ENCODE measurements at regions not wholly inside any gene's neighbourhood (a gene's known extent, or its start where the extent isn't known, plus 50 kb on each side); places are given as distances from the start of the nearest gene placed in this dataset.

DNA sequence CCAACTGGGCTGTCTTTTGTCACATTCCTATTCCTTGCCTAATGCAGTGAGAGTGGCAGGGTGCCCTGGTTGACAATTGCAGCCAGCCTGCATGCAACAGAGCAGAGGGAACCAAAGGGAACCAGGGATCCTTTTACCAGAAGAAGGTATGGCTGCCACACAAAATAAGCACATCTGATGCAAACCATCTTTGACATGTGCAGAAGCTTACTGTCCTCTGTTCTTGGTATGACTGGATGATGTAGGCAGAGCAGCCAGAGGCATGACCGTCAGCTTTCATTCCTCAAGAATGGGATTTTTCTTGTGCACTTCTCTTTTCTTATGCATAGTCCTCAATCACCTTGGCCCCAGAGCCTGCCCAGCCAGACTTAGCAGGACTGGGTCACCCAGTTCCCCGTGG, 116.1 kb downstream of the UQCRFS1 start:
- Histone ChIP-seq H3K4me1 (peaks cover 0 to 10% of the 10 kb centered on the region in 2 donors), H3K4me3 (no peak overlapping the region), H3K9me3 (no peaks in the 10 kb centered on the region), H3K27ac (no peak overlapping the region), H3K36me3 (no peaks in the 10 kb centered on the region), H3K27me3 (no peaks in the 10 kb centered on the region)
- TF ChIP-seq, protein P1, sequence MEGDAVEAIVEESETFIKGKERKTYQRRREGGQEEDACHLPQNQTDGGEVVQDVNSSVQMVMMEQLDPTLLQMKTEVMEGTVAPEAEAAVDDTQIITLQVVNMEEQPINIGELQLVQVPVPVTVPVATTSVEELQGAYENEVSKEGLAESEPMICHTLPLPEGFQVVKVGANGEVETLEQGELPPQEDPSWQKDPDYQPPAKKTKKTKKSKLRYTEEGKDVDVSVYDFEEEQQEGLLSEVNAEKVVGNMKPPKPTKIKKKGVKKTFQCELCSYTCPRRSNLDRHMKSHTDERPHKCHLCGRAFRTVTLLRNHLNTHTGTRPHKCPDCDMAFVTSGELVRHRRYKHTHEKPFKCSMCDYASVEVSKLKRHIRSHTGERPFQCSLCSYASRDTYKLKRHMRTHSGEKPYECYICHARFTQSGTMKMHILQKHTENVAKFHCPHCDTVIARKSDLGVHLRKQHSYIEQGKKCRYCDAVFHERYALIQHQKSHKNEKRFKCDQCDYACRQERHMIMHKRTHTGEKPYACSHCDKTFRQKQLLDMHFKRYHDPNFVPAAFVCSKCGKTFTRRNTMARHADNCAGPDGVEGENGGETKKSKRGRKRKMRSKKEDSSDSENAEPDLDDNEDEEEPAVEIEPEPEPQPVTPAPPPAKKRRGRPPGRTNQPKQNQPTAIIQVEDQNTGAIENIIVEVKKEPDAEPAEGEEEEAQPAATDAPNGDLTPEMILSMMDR (IDR thresholded peaks at IDR 0.05 in 4 of 5, conservative IDR thresholded peaks at IDR 0.05 in 1 of 5): no peak
- TF ChIP-seq POLR2A (IDR thresholded peaks at IDR 0.05): no peak
- intact Hi-C loops (cut with DNase I; ENCODE audit: low total_unique reads): no loop called here
- in situ Hi-C loops (cut with MboI; ENCODE audit: low sequenced_read_pairs in 4 of 4): no loop called here
- DNase-seq (no peak), ATAC-seq (no peak)

DNA sequence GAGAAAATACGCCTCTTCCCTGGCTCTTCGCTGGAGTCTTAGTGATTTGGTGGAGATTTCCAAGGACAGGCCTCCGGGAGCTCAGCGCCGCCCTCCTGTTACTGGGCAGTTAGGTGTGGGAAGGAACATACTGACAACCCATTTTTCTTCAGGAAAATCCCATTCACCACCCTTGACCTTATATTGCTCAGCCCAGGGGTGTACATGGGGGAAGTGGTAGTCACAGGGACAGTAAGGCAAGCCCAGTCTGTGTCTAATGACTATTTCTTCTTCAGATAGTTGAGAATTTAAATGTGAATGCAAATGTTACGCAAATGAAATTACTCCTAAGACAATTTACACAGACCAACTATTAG, 119.4 kb downstream of the UQCRFS1 start:
- in situ Hi-C loops (cut with MboI; ENCODE audit: low sequenced_read_pairs in 4 of 4): no loop called here
- Histone ChIP-seq H3K9me3 (no peaks in the 10 kb centered on the region), H3K27ac (no peak overlapping the region), H3K36me3 (no peaks in the 10 kb centered on the region), H3K4me1 (peaks cover 0 to 10% of the 10 kb centered on the region in 2 donors), H3K4me3 (no peak overlapping the region), H3K27me3 (no peaks in the 10 kb centered on the region)
- DNase-seq: no peak
- TF ChIP-seq, protein P1 (IDR thresholded peaks at IDR 0.05 in 4 of 5, conservative IDR thresholded peaks at IDR 0.05 in 1 of 5): no peak
- TF ChIP-seq POLR2A (IDR thresholded peaks at IDR 0.05): no peak
- no peak for ATAC-seq
- intact Hi-C loops (cut with DNase I; ENCODE audit: low total_unique reads): no loop called here

DNA sequence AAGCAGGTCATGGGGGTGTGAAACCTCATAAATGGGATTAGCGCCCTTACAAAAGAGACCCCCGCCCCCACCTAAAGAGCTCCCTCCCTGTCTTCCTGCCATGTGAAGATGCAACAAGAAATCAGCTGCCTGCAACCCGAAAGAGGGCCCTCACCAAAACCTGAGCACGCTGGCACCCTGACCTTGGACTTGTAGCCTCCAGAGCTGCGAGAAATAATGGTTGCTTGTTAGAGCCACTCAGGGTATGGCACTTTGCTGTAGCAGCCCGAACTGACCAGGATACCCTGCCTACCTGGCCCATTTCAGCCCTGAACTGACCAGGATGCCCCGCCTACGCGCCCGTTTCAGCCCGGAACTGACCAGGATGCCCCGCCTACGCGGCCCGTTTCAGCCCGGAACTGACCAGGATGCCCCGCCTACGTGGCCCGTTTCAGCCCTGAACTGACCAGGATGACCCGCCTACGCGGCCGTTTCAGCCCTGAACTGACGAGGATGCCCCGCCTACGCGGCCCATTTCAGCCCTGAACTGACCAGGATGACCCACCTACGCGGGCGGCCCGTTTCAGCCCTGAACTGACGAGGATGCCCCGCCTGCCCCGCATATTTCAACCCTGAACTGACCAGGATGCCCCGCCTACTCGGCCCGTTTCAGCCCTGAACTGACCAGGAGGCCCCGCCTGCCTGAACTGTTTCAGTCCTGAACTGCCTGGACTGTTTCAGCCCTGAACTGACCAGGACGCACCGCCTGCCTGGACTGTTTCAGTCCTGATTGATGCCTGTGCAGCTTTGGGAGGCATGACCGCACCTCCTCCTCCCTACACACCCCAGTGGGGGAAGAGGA, 120.0 kb downstream of the UQCRFS1 start:
- in situ Hi-C loops (cut with MboI; ENCODE audit: low sequenced_read_pairs in 4 of 4): no loop called here
- no peaks in the 10 kb centered on the region for H3K36me3 ChIP-seq
- peaks cover 0 to 4% of the 10 kb centered on the region in 2 donors for H3K4me1 ChIP-seq
- no peak for TF ChIP-seq POLR2A (IDR thresholded peaks at IDR 0.05)
- DNase-seq (no peak), ATAC-seq (no peak)
- no peak overlapping the region for H3K4me3 ChIP-seq
- no peak overlapping the region for H3K27ac ChIP-seq
- H3K9me3 ChIP-seq: no peaks in the 10 kb centered on the region
- no peaks in the 10 kb centered on the region for H3K27me3 ChIP-seq
- intact Hi-C loops (cut with DNase I; ENCODE audit: low total_unique reads): no loop called here

DNA sequence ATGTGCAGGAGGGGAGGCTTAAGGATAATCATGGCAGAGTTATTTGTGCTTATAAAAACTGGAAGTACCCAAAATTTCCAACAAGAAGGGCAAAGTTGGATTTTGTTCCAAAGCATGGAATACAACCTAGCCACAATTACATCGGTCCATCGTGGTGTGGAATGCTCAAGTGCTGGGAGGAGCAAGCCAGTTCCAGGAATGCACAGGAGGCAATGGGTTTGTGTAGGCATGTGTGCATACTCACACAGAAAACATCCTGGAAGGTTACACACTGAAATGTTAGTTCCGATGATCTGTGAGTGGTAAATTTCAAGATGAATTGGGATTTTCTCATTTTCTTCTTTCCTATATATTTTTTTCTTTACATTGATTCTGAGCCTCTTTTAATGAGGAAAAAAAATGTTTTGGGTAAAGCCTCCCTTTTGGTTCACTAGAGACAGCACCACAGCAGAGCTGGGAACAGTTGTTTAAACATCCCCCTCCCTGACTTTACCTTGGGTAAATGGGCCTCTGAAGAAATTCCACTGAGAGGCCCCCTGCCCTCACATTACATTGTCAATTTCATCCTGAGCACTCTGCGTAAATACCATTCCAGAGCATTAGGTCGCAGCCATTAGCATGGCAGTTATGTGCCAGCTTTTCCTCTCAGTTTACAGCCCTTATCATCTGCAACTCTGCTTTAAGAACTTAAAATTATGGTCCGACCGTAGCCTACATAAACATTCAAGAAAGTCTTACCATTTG, 122.0 kb downstream of the UQCRFS1 start:
- H3K4me3 ChIP-seq: no peak overlapping the region
- no peak for TF ChIP-seq POLR2A (IDR thresholded peaks at IDR 0.05)
- TF ChIP-seq, protein P1 (IDR thresholded peaks at IDR 0.05 in 4 of 5, conservative IDR thresholded peaks at IDR 0.05 in 1 of 5): no peak
- no peak for ATAC-seq
- DNase-seq: no peak
- no peaks in the 10 kb centered on the region for H3K9me3 ChIP-seq
- peaks cover 0 to 4% of the 10 kb centered on the region in 2 donors for H3K4me1 ChIP-seq
- no peak overlapping the region for H3K27ac ChIP-seq
- intact Hi-C loops (cut with DNase I; ENCODE audit: low total_unique reads) (no loop called here), in situ Hi-C loops (cut with MboI; ENCODE audit: low sequenced_read_pairs in 4 of 4) (no loop called here)
- no peaks in the 10 kb centered on the region for H3K36me3 ChIP-seq
- no peaks in the 10 kb centered on the region for H3K27me3 ChIP-seq

DNA sequence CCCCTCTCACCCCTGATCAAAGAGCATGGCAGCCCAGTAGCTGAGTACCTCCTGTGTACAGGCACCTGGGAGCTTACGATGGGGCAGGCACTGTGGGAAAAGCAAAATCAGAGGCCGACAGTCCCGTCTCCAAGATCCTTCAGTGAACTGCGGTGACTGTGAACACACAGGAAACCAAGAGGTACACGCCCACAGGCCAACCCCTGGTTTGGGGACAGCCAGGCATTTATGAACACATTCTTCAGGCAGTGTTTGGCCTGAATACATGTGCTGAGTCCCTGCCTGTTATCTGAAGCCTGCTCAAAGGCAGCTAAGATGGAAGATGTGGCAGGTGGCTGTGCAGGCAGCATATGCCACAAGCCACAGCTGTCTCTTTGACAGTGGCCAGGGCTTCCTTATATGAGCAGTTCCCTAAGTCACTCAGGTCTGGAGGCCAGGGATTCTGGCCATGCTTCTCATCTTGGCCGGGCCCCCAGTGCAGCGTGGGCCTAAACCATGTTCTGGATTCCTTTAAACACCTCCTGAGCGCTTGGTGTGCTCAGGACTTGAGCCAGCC, 123.6 kb downstream of the UQCRFS1 start:
- intact Hi-C loops (cut with DNase I; ENCODE audit: low total_unique reads): no loop called here
- H3K9me3 ChIP-seq: no peaks in the 10 kb centered on the region
- no peaks in the 10 kb centered on the region for H3K36me3 ChIP-seq
- no peaks in the 10 kb centered on the region for H3K27me3 ChIP-seq
- no peak for TF ChIP-seq POLR2A (IDR thresholded peaks at IDR 0.05)
- TF ChIP-seq, protein P1 (IDR thresholded peaks at IDR 0.05 in 4 of 5, conservative IDR thresholded peaks at IDR 0.05 in 1 of 5): no peak
- H3K27ac ChIP-seq: no peak overlapping the region
- H3K4me3 ChIP-seq: no peak overlapping the region
- H3K4me1 ChIP-seq: peaks cover 0 to 4% of the 10 kb centered on the region in 2 donors
- in situ Hi-C loops (cut with MboI; ENCODE audit: low sequenced_read_pairs in 4 of 4): no loop called here
- ATAC-seq: no peak
- no peak for DNase-seq

Measured in gastrocnemius medialis (tissue), 4 donors.